Naive B cell (primary cell): ENCODE measurements at regions not wholly inside any gene's neighbourhood (a gene's known extent, or its start where the extent isn't known, plus 50 kb on each side); places are given as distances from the start of the nearest gene placed in this dataset.
"Not testable (repeated sequence)": the region's sequence is repeated elsewhere in the genome, so short reads cannot be mapped to it uniquely, and the experiment has no call there.

Experiments used
- ATAC-seq, 2 donors: fragments of 150-1000 bp; cut with Tn5 transposase; 2 replicates each; pipeline ENCODE4 v1.10.0; 2021; ENCODE audit warnings: low read depth in 2 of 2, mild to moderate bottlenecking in 2 of 2, moderate library complexity in 2 of 2
- DNase-seq: peaks from one replicate; pipeline ENCODE4 v3.0.0; 2022
- H3K27ac Mint-ChIP-seq, 6 donors: one replicate each; pipeline ENCODE4 v1.8.0; 2020 to 2022; ENCODE audit warnings: mild to moderate bottlenecking in 6 of 6, mixed read lengths in 6 of 6, moderate library complexity in 5 of 6, inconsistent platforms in 2 of 6
- H3K27me3 Mint-ChIP-seq, 3 donors: one replicate each; pipeline ENCODE4 v1.8.0; 2021 to 2022; ENCODE audit warnings: mixed read lengths in 3 of 3, mild to moderate bottlenecking in 1 of 3
- H3K36me3 Mint-ChIP-seq, 2 donors: one replicate each; pipeline ENCODE4 v1.8.0; 2020 to 2022; ENCODE audit warnings: mixed read lengths in 2 of 2, inconsistent platforms in 1 of 2, mild to moderate bottlenecking in 1 of 2
- H3K4me1 Mint-ChIP-seq, 3 donors: one replicate each; pipeline ENCODE4 v1.8.0; 2020 to 2022; ENCODE audit warnings: mixed read lengths in 3 of 3, inconsistent platforms in 1 of 3, mild to moderate bottlenecking in 1 of 3, moderate library complexity in 1 of 3
- H3K4me3 Mint-ChIP-seq, 8 donors: one replicate each; pipeline ENCODE4 v1.8.0; 2020 to 2022; ENCODE audit warnings: mild to moderate bottlenecking in 8 of 8, mixed read lengths in 8 of 8, moderate library complexity in 8 of 8, inconsistent platforms in 2 of 8
- H3K9me3 Mint-ChIP-seq, 7 donors: one replicate each; pipeline ENCODE4 v1.8.0; 2020 to 2022; ENCODE audit warnings: mixed read lengths in 7 of 7, mild to moderate bottlenecking in 5 of 7, inconsistent platforms in 2 of 7, moderate library complexity in 1 of 7

DNA sequence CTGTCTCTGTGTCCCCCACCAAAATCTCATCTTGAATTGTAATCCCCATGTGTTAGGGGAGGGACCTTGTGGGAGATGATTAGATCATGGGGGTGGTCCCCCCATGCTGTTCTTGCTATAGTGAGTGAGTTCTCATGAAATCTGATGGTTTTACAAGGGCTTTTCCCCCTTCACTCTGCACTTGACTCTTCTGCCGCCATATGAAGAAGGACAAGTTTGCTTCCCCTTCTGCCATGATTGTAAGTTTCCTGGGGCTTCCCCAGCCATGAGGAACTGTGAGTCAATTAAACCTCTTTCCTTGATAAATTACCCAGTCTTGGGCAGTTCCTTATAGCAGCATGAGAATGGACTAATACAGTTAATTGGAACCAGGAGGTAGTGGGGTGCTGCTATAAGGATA, 137.1 kb upstream of the RAB4A start:
- Mint-ChIP-seq H3K9me3 (peaks cover 5 to 34% (median 23%) of the 10 kb centered on the region in 7 donors), H3K36me3 (peaks cover 8 to 10% of the 10 kb centered on the region in 2 donors), H3K4me1 (peaks cover 15 to 46% (median 25%) of the 10 kb centered on the region in 3 donors), H3K27ac (no peak overlapping the region), H3K4me3 (no peak overlapping the region), H3K27me3 (peaks cover 10 to 25% (median 22%) of the 10 kb centered on the region in 3 donors)
- ATAC-seq (no peak), DNase-seq (no peak)

DNA sequence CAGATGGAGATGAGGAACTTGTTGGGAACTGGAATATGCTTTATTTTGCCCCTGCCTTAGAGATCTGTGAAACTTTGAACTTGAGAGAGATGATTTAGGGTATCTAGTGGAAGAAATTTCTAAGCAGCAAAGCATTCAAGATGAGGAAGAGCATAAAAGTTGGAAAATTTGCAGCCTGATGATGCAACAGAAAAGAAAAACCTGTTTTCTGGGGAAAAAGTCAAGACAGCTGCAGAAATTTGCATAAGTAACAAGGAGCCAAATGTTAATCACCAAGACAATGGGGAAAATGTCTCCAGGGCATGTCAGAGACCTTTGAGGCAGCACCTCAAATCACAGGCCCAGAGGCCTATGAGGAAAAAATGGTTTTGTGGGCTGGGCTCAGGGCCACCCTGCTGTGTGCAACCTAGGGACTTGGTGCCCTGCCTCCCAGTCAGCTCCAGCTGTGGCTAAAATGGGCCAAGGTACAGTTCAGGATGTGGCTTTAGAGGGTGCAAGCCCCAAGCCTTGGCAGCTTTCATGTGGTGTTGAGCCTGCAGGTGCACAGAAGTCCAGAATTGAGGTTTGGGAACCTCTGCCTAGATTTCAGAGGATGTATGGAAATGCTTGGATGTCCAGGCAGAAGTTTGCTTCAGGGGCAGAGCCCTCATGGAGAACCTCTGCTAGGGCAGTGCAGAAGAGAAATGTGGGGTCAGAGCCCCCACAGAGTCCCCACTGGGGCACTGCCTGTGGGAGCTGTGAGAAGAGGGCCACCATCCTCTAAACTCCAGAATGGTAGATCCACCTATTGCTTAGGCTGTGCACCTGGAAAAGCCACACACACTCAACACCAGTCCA, 136.3 kb upstream of the RAB4A start:
- Mint-ChIP-seq H3K4me1 (peaks cover 18 to 49% (median 31%) of the 10 kb centered on the region in 3 donors), H3K36me3 (peaks cover 8 to 10% of the 10 kb centered on the region in 2 donors), H3K27me3 (peaks cover 10 to 25% (median 22%) of the 10 kb centered on the region in 3 donors), H3K9me3 (peaks cover 5 to 34% (median 23%) of the 10 kb centered on the region in 7 donors), H3K4me3 (peak overlapping the region in 1 of 8 donors; percentile 45)
- DNase-seq, ATAC-seq, H3K27ac Mint-ChIP-seq: not testable (repeated sequence)

DNA sequence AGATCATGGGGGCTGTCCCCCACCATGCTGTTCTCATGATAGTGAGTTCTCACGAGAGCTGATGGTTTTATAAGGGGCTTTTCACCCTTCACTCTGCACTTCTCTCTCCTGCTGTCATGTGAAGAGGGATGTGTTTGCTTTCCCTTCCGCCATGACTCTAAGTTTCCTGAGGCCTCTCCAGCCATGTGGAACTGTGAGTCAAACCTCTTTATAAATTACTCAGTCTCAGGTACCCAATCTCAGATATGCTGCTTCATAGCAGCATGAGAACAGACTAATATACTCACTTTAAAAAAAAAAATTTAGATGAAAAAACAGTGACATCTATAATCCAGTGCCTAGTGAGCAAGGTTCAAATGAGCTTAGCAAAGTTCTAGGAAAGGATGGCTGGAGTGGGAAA, 135.1 kb upstream of the RAB4A start:
- ATAC-seq, result no peak
- no peak for DNase-seq
- Mint-ChIP-seq H3K4me1 (peaks cover 22 to 39% (median 25%) of the 10 kb centered on the region in 3 donors), H3K27me3 (peaks cover 7 to 14% (median 12%) of the 10 kb centered on the region in 3 donors), H3K9me3 (peaks cover 5 to 34% (median 23%) of the 10 kb centered on the region in 7 donors), H3K36me3 (peaks cover 8 to 10% of the 10 kb centered on the region in 2 donors), H3K4me3 (no peak overlapping the region), H3K27ac (peak overlapping the region in 1 of 6 donors; percentile 6)

DNA sequence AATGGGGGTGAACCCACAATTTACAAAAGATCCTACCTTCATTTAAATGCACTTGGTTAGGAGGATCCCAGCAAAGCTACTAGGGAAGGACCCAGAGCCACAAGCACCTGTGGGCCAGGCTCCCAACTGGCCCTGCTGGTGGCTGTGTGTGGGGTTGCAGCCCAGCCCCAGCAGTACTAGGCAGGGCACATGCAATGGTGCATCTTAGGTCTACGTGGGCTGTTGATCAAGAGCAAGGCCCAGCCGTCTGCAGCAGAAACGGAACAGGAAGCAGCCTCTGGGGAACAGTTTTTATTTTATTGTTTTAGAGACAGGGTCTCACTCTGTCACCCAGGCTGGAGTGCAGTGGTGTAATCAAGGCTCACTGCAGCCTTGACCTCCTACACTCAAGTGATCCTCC, 134.1 kb upstream of the RAB4A start:
- H3K9me3 Mint-ChIP-seq, result peaks cover 5 to 34% (median 23%) of the 10 kb centered on the region in 7 donors
- H3K27ac Mint-ChIP-seq, result peak overlapping the region in 4 of 6 donors; percentile 13 to 90 (median 62)
- peak; percentile 7 for DNase-seq
- peaks cover 4 to 5% (median 4%) of the 10 kb centered on the region in 3 donors for H3K27me3 Mint-ChIP-seq
- H3K4me1 Mint-ChIP-seq, result peaks cover 22 to 36% (median 25%) of the 10 kb centered on the region in 3 donors
- peak; percentile 37 to 52 for ATAC-seq
- peak overlapping the region in 3 of 8 donors; percentile 21 to 76 (median 33) for H3K4me3 Mint-ChIP-seq
- H3K36me3 Mint-ChIP-seq, result peaks cover 8 to 10% of the 10 kb centered on the region in 2 donors

DNA sequence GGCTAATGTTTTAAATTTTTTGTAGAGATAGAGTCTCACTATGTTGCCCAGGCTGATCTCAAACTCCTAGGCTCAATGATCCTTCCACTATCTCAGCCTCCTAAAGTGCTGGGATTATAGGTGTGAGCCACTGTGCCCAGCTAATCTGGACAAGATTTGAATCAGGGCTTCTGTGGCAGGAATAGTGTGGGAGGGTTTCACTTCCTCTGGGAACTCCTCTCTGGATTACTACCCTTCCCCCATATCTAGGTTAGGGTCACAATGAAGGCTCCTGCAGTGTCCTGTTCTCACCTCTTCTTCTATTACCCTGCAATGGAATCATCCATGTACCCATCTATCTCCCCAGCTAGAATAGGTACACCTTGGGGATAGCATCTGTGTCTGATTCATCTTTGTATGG, 133.6 kb upstream of the RAB4A start:
- Mint-ChIP-seq H3K36me3 (peaks cover 8 to 10% of the 10 kb centered on the region in 2 donors), H3K27me3 (peaks cover 0 to under 1% (median 0%) of the 10 kb centered on the region in 3 donors), H3K4me1 (peaks cover 22 to 36% (median 25%) of the 10 kb centered on the region in 3 donors), H3K9me3 (peaks cover 5 to 34% (median 23%) of the 10 kb centered on the region in 7 donors), H3K4me3 (peak overlapping the region in 4 of 8 donors; percentile 33 to 76 (median 49)), H3K27ac (peak overlapping the region in 3 of 6 donors; percentile 52 to 90 (median 73))
- ATAC-seq, result no peak
- no peak for DNase-seq

DNA sequence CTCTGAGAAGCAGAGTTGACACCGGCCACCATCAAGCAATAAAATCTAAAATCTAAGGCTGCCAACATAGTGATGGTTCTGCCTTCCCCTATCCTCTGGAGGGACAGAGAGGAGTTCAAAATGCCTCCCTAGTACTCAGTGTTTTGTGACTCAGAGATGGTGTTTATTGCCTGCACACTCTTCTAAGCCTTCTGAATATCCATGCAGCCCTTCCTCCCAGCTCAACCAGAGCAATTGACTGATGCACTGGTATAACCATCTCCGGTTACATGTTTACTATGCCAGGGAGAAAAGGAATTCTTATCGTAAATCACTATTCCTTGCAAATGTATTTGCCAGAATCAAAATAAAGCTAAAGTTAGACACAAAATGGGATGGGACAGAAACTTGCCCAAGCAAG, 132.9 kb upstream of the RAB4A start:
- Mint-ChIP-seq H3K27me3 (no peaks in the 10 kb centered on the region), H3K36me3 (peaks cover 8 to 10% of the 10 kb centered on the region in 2 donors), H3K4me1 (peaks cover 22 to 36% (median 25%) of the 10 kb centered on the region in 3 donors), H3K4me3 (no peak overlapping the region), H3K9me3 (peaks cover 5 to 28% (median 23%) of the 10 kb centered on the region in 7 donors), H3K27ac (peak overlapping the region in 2 of 6 donors; percentile 4 to 73)
- DNase-seq (no peak), ATAC-seq (no peak)

DNA sequence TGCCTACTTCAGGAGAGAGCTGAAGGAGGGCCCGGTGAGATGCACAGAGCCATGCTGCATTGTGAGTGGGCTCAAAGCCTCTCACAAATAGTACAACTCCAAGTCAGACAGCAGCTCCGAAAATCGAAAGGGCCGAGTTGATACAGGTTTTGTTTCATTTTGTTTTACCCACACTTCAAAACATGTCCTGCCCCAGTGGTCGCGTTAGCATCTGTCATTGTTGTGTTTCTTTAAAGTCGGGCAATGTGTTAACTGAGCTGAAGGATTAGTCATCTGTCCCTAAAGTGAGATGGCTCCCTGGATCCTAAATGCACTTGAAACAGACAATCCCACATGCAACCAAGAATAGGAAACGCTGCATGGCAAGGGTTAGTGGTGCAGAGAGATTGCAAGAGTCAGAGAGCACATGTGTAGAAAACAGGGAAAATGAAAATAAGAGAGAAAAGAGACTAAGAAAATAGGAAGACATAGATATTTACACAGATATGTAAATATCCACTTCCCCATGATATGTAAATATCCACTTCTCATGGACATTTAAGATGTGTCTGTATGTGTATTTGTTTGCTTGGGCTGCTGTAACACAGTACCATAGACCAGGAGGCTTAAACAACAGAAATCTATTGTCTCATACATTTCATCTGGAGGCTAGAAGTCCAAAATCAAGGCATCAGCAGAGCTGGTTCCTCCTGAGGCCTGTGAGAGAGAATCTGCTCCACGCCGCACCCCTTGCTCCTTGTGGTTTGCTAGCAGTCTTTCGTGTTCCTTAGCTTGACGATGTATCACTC, 131.4 kb upstream of the RAB4A start:
- peaks cover 0 to 1% of the 10 kb centered on the region in 2 donors for H3K36me3 Mint-ChIP-seq
- H3K9me3 Mint-ChIP-seq, result peaks cover 0 to 20% (median 11%) of the 10 kb centered on the region in 7 donors
- H3K27ac Mint-ChIP-seq, result peak overlapping the region in 3 of 6 donors; percentile 3 to 5 (median 4)
- peaks cover 22 to 36% (median 25%) of the 10 kb centered on the region in 3 donors for H3K4me1 Mint-ChIP-seq
- DNase-seq (no peak), ATAC-seq (peak in 1 of 2 donors; percentile 18)
- H3K27me3 Mint-ChIP-seq, result no peaks in the 10 kb centered on the region
- peak overlapping the region in 6 of 8 donors; percentile 2 to 84 (median 68) for H3K4me3 Mint-ChIP-seq

DNA sequence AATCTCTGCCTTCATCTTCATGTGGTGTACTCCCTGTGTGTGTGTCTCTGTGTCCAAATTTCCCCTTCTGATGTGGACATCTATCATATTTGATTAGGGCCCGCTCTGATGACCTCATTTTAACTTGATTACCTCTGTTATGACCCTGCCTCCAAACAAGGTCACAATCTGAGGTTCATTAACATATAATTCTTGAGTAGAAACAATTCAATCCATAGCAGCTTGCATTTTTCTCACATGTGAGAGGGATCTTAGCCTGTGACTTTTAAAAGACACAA, 130.9 kb upstream of the RAB4A start:
- no peaks in the 10 kb centered on the region for H3K36me3 Mint-ChIP-seq
- peak overlapping the region in 2 of 8 donors; percentile 45 to 79 for H3K4me3 Mint-ChIP-seq
- no peak overlapping the region for H3K27ac Mint-ChIP-seq
- H3K27me3 Mint-ChIP-seq, result no peaks in the 10 kb centered on the region
- H3K4me1 Mint-ChIP-seq, result peaks cover 22 to 36% (median 25%) of the 10 kb centered on the region in 3 donors
- ATAC-seq (no peak), DNase-seq (no peak)
- H3K9me3 Mint-ChIP-seq, result peaks cover 0 to 14% (median 8%) of the 10 kb centered on the region in 7 donors

DNA sequence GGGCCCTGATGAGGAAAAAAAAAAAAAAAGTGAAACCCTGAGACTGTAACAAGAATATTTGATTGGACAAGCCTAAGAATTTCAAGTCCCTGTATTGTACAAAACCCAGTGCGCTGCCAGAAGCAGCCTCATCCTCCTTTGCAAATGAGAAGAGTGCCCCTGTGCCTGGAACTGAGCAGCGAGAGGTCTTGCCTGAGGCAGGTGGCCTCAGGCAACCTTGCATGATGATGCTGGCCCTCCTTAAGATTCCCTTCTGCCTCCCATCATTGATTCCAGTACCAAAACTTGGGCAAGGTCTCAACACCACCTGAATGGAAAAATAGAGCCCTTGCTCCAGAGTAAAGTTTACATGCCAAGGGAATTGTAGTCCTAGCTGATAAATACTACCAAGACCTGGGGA, 129.6 kb upstream of the RAB4A start:
- peaks cover 0 to 3% (median 0%) of the 10 kb centered on the region in 7 donors for H3K9me3 Mint-ChIP-seq
- no peak overlapping the region for H3K27ac Mint-ChIP-seq
- H3K27me3 Mint-ChIP-seq, result peaks cover 0 to 5% (median 0%) of the 10 kb centered on the region in 3 donors
- peaks cover 22 to 32% (median 24%) of the 10 kb centered on the region in 3 donors for H3K4me1 Mint-ChIP-seq
- ATAC-seq (no peak), DNase-seq (no peak)
- H3K4me3 Mint-ChIP-seq, result no peak overlapping the region
- no peaks in the 10 kb centered on the region for H3K36me3 Mint-ChIP-seq

DNA sequence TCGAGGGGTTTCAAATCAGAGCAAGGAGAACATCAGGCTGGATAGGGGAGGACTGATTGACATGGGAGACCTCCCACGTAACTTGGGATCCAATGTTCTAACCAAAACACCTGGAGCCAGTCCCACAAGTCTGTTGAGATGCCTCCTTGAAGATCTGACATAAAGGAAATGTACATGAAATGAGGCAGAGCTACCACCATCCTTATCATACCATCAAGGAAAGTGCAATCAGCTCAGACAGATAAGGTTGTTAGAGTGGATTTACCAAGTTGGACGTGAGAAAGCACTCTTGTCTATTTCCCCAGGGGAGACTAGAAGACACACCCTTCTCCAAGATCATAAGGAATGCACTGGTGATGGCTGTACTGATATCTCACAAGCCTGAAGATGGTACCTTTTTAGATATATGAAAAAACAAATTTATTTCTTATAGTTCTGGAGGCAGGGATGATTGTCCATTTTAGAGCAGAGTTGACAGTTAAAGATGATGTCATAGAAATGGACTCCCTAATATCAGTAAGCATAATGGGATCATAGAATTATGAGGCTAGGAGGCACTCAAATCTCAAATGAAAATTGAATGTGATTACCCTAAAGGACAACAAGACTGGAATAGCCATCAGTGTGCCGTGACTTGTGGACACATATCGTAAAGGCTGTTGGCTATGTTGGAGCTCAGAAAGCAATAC, 129.1 kb upstream of the RAB4A start:
- H3K27me3 Mint-ChIP-seq, result peaks cover 0 to 5% (median 0%) of the 10 kb centered on the region in 3 donors
- H3K36me3 Mint-ChIP-seq, result no peaks in the 10 kb centered on the region
- no peak overlapping the region for H3K4me3 Mint-ChIP-seq
- no peaks in the 10 kb centered on the region for H3K9me3 Mint-ChIP-seq
- peaks cover 17 to 26% (median 21%) of the 10 kb centered on the region in 3 donors for H3K4me1 Mint-ChIP-seq
- H3K27ac Mint-ChIP-seq, result no peak overlapping the region
- no peak for DNase-seq
- no peak for ATAC-seq

DNA sequence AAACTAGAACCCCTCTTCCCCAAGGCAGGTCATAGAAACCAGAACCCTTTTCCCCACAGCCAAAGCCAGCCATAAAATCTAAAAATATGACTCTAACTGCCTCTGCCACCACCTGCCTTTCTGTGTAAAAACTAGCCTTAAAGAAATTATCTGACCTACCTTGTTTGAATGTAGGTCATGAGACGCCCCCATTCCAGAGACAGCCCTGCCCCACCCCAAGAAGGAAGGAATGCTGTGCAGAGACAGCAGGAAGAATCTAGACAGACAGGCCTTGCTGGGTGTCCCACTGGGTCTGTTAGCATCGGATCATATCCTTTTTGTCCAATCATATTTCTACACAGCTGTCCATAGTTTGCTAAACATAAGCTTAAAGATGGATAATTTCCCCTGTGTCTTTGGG, 128.4 kb upstream of the RAB4A start:
- peak overlapping the region in 1 of 8 donors; percentile 51 for H3K4me3 Mint-ChIP-seq
- H3K27me3 Mint-ChIP-seq, result peaks cover 0 to 5% (median 0%) of the 10 kb centered on the region in 3 donors
- H3K27ac Mint-ChIP-seq, result peak overlapping the region in 1 of 6 donors; percentile 66
- no peaks in the 10 kb centered on the region for H3K9me3 Mint-ChIP-seq
- H3K36me3 Mint-ChIP-seq, result no peaks in the 10 kb centered on the region
- DNase-seq (no peak), ATAC-seq (no peak)
- peaks cover 11 to 20% (median 19%) of the 10 kb centered on the region in 3 donors for H3K4me1 Mint-ChIP-seq

DNA sequence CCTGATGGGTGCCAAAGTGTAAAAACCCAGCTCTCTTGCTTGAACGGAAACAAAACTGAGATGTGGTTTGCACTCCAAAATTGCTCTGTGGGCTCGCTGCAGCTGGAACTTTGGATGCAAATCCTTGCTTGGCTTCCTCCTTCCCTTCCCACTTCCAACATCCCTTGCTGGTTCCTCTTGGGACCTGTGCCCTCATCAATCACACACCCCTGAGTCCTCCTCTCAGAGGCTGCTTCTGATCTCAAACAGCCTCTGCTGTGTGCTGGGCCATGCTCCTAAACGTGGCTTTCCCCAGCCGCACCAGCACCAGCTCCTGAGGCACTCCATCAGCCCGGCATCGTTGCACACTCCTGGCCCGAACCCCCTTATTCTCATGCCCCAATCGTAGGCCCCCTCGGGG, 124.3 kb upstream of the RAB4A start:
- Mint-ChIP-seq H3K9me3 (no peaks in the 10 kb centered on the region), H3K4me3 (no peak overlapping the region), H3K4me1 (peaks cover 0 to 8% (median 0%) of the 10 kb centered on the region in 3 donors), H3K36me3 (no peaks in the 10 kb centered on the region), H3K27ac (peak overlapping the region in 1 of 6 donors; percentile 6), H3K27me3 (peaks cover 0 to 5% (median 0%) of the 10 kb centered on the region in 3 donors)
- ATAC-seq (no peak), DNase-seq (no peak)

DNA sequence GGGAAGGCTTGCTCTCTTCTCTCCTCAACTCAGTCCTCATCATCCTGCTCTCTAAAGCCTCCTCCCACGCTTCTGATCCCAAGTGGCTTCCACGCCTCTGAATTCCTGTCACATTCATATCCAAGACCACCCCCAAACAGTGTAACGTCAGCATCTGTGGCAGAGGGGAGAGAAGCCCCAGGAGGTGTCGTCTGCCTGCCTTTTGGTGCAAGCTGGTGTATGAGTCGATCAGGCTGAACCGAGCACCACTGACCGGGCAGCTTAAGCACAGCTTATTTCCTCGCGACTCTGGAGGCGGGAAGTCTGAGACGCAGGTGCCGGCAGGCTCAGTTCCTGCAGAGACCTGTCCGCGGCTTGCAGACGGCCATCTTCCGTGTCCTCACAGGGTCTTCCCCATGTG, 123.8 kb upstream of the RAB4A start:
- ATAC-seq (no peak), DNase-seq (no peak)
- H3K27me3 Mint-ChIP-seq, result peaks cover 0 to 5% (median 0%) of the 10 kb centered on the region in 3 donors
- H3K4me3 Mint-ChIP-seq, result peak overlapping the region in 1 of 8 donors; percentile 29
- H3K27ac Mint-ChIP-seq, result no peak overlapping the region
- H3K36me3 Mint-ChIP-seq, result no peaks in the 10 kb centered on the region
- peaks cover 0 to 8% (median 0%) of the 10 kb centered on the region in 3 donors for H3K4me1 Mint-ChIP-seq
- H3K9me3 Mint-ChIP-seq, result no peaks in the 10 kb centered on the region
